ENCODE measurements at regions not wholly inside any gene's neighbourhood (a gene's known extent, or its start where the extent isn't known, plus 50 kb on each side); places are given as distances from the start of the nearest gene placed in this dataset.

- no peak for FAIRE-seq
- ChIA-PET CTCF (ENCODE audit: low intra/inter-chr PET ratio) (no interaction called here), POLR2A (interaction anchor here (1.1 to 1.4 kb wide), 4 partner anchors 8 to 18 kb away, joined by 3 to 4 read pairs (median 3); no protein-coding TSS in a partner anchor)
- no peaks in the 10 kb centered on the region for H4K20me1 ChIP-seq (replicated peaks; ENCODE audit: control insufficient read depth, insufficient read depth, low read length)
- no peak for TF ChIP-seq SFPQ (IDR thresholded peaks at IDR 0.05; ENCODE audit: low read depth, low read length)
- TF ChIP-seq TCF3 (CRISPR knock-in tag; IDR thresholded peaks at IDR 0.05), result no peak
- TF ChIP-seq CEBPZ (IDR thresholded peaks at IDR 0.05; ENCODE audit: borderline replicate concordance, low read depth, low read length), result no peak
- TF ChIP-seq ZFX (CRISPR knock-in tag; IDR thresholded peaks at IDR 0.05), result no peak
- TF ChIP-seq RFX5 (IDR thresholded peaks at IDR 0.05; ENCODE audit: low read depth, low read length), result no peak
- no peak for TF ChIP-seq NCOA1 (IDR thresholded peaks at IDR 0.05; ENCODE audit: low read depth)
- TF ChIP-seq ZNF57 (CRISPR knock-in tag; IDR thresholded peaks at IDR 0.05), result no peak
- H3K79me2 ChIP-seq (ENCODE audit: control insufficient read depth, insufficient read depth, low read length), result no peaks in the 10 kb centered on the region
- intact Hi-C loops (cut with micrococcal nuclease), result no loop called here
- peak overlapping the region; percentile 85 for H2AFZ ChIP-seq (ENCODE audit: low read depth, low read length)
- no peaks in the 10 kb centered on the region for H3K9me1 ChIP-seq (ENCODE audit: control insufficient read depth, insufficient read depth, low read length)
- no peak for ATAC-seq
- in situ Hi-C loops (cut with MboI), result no loop called here
- no peak for DNase-seq (ENCODE audit: extremely low read depth in 1 of 4, low spot score in 3 of 4)
- H3K4me3 ChIP-seq, result peak overlapping the region; percentile 8; the same call in 1 of the 2 replicates
- peak overlapping the region in 1 of 2 experiments; percentile 53; a peak in 2 of 4 replicates for H3K9ac ChIP-seq (ENCODE audit: insufficient read depth in 1 of 2, low read depth in 2 of 2, low read length in 2 of 2)
- BruUV-seq (replicated peaks), result no TSS peak
- no peaks in the 10 kb centered on the region for H3K36me3 ChIP-seq (ENCODE audit: control insufficient read depth, insufficient read depth, low read length)
- no peaks in the 10 kb centered on the region for H3K9me3 ChIP-seq (replicated peaks; ENCODE audit: control insufficient read depth, insufficient read depth, low read depth, low read length)
- 37% methylated on average over 5 of the region's 5 CpGs for WGBS (ENCODE audit: insufficient coverage, low coverage, missing lambda C conversion rate)
- H3K4me2 ChIP-seq (ENCODE audit: insufficient read depth, low read length), result peak overlapping the region; percentile 74
- peaks cover 7 to 27% of the 10 kb centered on the region in 2 experiments; a peak in 4 of 5 replicates for H3K4me1 ChIP-seq (replicated peaks in 1 of 2; ENCODE audit: control insufficient read depth in 2 of 2, insufficient read depth in 2 of 2, low read length in 2 of 2)
- peak overlapping the region; percentile 74 for H3K27ac ChIP-seq (ENCODE audit: extremely low read depth, low read depth, low read length)
- no peaks in the 10 kb centered on the region for H3K27me3 ChIP-seq (ENCODE audit: control insufficient read depth in 2 of 2, insufficient read depth in 2 of 2, low read length in 2 of 2)
Measured at GRCh38 chr2:196260546-196260945, 89.2 kb upstream of the STK17B start.
